PC-3 (cell line): ENCODE measurements at regions not wholly inside any gene's neighbourhood (a gene's known extent, or its start where the extent isn't known, plus 50 kb on each side); places are given as distances from the start of the nearest gene placed in this dataset.

Experiments
- ATAC-seq: fragments of 200-7000 bp; cut with Tn5 transposase; 2 replicates; pipeline ENCODE4 v1.9.1; 2020; ENCODE audit warnings: mild to moderate bottlenecking, moderate library complexity
- BruUV-seq: library from RNA; stranded (reverse); fragments of 400-500 nt; replicated peaks from 2 replicates; lab custom pipeline; 2021; lab: Mats Ljungman, UMichigan
- CTCF ChIA-PET: fragments of 300-600 bp; sonication (Branson Sonifier 250); formaldehyde crosslinking; loops from one replicate; lab custom pipeline; 2022; ENCODE audit warnings: antibody characterized with exemption; lab: Charles Lee
- POLR2A ChIA-PET: fragments of 300-600 bp; sonication (Branson Sonifier 250); formaldehyde crosslinking; loops from one replicate; lab custom pipeline; 2022; ENCODE audit warnings: antibody characterized with exemption; ENCODE audit not compliant: unreplicated experiment; lab: Charles Lee
- DNase-seq: peaks from one replicate; pipeline ENCODE4 v3.0.0-alpha.2; 2015
- H2AFZ ChIP-seq: fragments of 300-600 bp; sonication (generic); 2 replicates; pipeline ENCODE4 v1.6.0; 2016; ENCODE audit warnings: antibody characterized with exemption, low read length
- H3F3A ChIP-seq: fragments of 300-600 bp; sonication (generic); one replicate; pipeline ENCODE4 v1.6.0; 2017; ENCODE audit warnings: antibody characterized with exemption, low read length, control low read depth, mild to moderate bottlenecking; ENCODE audit not compliant: unreplicated experiment
- H3K27ac ChIP-seq: fragments of 300-600 bp; sonication (generic); 2 replicates; pipeline ENCODE4 v1.5.1; 2016; ENCODE audit warnings: mild to moderate bottlenecking, low read length
- H3K27me3 ChIP-seq: fragments of 300-600 bp; sonication (generic); 2 replicates; pipeline ENCODE4 v1.6.1; 2016; ENCODE audit warnings: low read length, mixed read lengths
- H3K36me3 ChIP-seq: fragments of 300-600 bp; sonication (generic); 2 replicates; pipeline ENCODE4 v1.6.1; 2016; ENCODE audit warnings: low read depth, mixed run types, low read length, mixed read lengths
- H3K4me1 ChIP-seq: fragments of 300-600 bp; sonication (generic); 2 replicates; pipeline ENCODE4 v1.5.1; 2016; ENCODE audit warnings: low read length; ENCODE audit not compliant: insufficient read depth
- H3K4me2 ChIP-seq: fragments of 300-600 bp; sonication (generic); 2 replicates; pipeline ENCODE4 v1.6.0; 2016; ENCODE audit warnings: low read length
- H3K4me3 ChIP-seq: fragments of 300-600 bp; sonication (generic); 2 replicates; pipeline ENCODE4 v1.5.1; 2016; ENCODE audit warnings: mild to moderate bottlenecking, low read length, mixed read lengths
- H3K79me2 ChIP-seq: fragments of 300-600 bp; sonication (generic); 2 replicates; pipeline ENCODE4 v1.6.1; 2017; ENCODE audit warnings: low read length, mixed read lengths
- H3K9ac ChIP-seq: fragments of 300-600 bp; sonication (generic); 2 replicates; pipeline ENCODE4 v1.6.0; 2016; ENCODE audit warnings: mild to moderate bottlenecking, low read length
- H3K9me2 ChIP-seq: fragments of 300-600 bp; sonication (generic); replicated peaks from 2 replicates; pipeline ENCODE4 v1.6.1; 2016; ENCODE audit warnings: mixed run types, low read length, mixed read lengths
- H3K9me3 ChIP-seq: fragments of 300-600 bp; sonication (generic); 2 replicates; pipeline ENCODE4 v1.6.1; 2016; ENCODE audit warnings: low read length, mixed read lengths
- H4K20me1 ChIP-seq: fragments of 300-600 bp; sonication (generic); 2 replicates; pipeline ENCODE4 v1.6.1; 2016; ENCODE audit warnings: low read length, mixed read lengths
- EZH2 ChIP-seq: fragments of 300-600 bp; sonication (generic); IDR thresholded peaks from one replicate; pipeline ENCODE4 v1.6.1; 2017; ENCODE audit warnings: antibody characterized with exemption, mild to moderate bottlenecking, low read length; ENCODE audit not compliant: unreplicated experiment
- EZH2phosphoT487 ChIP-seq: fragments of 300-600 bp; sonication (generic); IDR thresholded peaks from 2 replicates; pipeline ENCODE4 v1.6.1; 2018; ENCODE audit warnings: mild to moderate bottlenecking, antibody characterized with exemption, low read length, borderline replicate concordance
- intact Hi-C: fragments of 100-400 bp; cut with micrococcal nuclease; formaldehyde crosslinking; loops from 2 replicates; pipeline ENCODE4 v1.9.0; 2023
- TF ChIP-seq, protein P1 (sequence below): fragments of 300-600 bp; sonication (generic); conservative IDR thresholded peaks from 2 replicates; pipeline ENCODE4 v1.5.1; 2017; ENCODE audit warnings: antibody characterized with exemption, low read depth, mild to moderate bottlenecking, low read length

DNA sequence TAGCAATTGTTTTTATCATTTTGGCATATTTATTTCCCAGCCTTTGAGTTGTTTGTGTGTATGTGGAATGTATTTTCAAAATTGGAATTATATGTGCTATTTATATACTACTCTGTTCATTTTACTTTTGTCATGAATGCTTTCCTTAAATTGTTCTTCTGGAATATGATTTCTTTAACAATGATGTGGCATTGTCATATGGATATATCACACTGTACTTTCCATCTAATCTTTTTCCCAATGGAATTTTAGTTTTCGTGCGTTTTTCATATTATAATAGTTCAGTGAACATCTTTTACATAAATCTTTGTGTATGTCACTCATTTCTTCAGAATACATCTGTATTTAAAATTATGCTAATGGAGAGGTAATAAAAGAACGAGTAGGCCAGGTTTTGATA, 980.1 kb upstream of the WWC1 start:
- BruUV-seq, result no TSS peak
- intact Hi-C loops, result no loop called here
- H3K4me2 ChIP-seq, result no peak overlapping the region

DNA sequence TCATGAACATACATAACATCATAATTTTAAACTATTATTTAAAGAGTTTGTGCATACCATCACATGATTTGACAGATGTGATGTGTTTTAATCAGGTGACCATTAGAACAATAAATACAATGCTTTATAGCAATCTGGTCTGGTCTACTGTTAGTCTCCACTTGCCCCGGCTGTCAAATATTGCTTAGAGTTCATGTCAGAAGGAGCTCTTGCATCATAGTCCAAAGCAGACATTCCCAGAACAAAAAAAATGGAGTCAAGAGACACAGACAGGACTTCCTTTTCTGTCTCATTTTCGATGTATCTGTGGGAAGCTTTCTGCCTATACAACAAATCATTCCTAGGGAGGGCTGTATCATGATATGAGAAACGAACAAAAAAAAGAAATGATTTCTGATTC, 979.2 kb upstream of the WWC1 start:
- Histone ChIP-seq H3K27me3 (peaks cover 16% of the 10 kb centered on the region), H3K9me3 (no peaks in the 10 kb centered on the region), H3K4me3 (no peak overlapping the region), H3K4me2 (no peak overlapping the region), H3K79me2 (no peaks in the 10 kb centered on the region), H3K4me1 (no peaks in the 10 kb centered on the region), H3K27ac (no peak overlapping the region), H3K9ac (no peak overlapping the region), H3F3A (no peaks in the 10 kb centered on the region), H2AFZ (no peak overlapping the region), H3K36me3 (no peaks in the 10 kb centered on the region), H3K9me2 (no peaks in the 10 kb centered on the region), H4K20me1 (no peaks in the 10 kb centered on the region)
- ChIA-PET CTCF (no interaction called here), POLR2A (no interaction called here)
- ATAC-seq (no peak), DNase-seq (no peak)
- intact Hi-C loops, result no loop called here
- no TSS peak for BruUV-seq
- TF ChIP-seq, protein P1, sequence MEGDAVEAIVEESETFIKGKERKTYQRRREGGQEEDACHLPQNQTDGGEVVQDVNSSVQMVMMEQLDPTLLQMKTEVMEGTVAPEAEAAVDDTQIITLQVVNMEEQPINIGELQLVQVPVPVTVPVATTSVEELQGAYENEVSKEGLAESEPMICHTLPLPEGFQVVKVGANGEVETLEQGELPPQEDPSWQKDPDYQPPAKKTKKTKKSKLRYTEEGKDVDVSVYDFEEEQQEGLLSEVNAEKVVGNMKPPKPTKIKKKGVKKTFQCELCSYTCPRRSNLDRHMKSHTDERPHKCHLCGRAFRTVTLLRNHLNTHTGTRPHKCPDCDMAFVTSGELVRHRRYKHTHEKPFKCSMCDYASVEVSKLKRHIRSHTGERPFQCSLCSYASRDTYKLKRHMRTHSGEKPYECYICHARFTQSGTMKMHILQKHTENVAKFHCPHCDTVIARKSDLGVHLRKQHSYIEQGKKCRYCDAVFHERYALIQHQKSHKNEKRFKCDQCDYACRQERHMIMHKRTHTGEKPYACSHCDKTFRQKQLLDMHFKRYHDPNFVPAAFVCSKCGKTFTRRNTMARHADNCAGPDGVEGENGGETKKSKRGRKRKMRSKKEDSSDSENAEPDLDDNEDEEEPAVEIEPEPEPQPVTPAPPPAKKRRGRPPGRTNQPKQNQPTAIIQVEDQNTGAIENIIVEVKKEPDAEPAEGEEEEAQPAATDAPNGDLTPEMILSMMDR, result no peak
- TF ChIP-seq EZH2phosphoT487, result no peak
- TF ChIP-seq EZH2, result no peak

More for the DNA sequence above, 980.1 kb upstream of the WWC1 start:
- no peaks in the 10 kb centered on the region for H3K79me2 ChIP-seq
- H3K9ac ChIP-seq, result no peak overlapping the region
- H3K9me2 ChIP-seq, result no peaks in the 10 kb centered on the region
- no peak for ATAC-seq
- no peaks in the 10 kb centered on the region for H3K36me3 ChIP-seq
- DNase-seq, result no peak
- peaks cover 22% of the 10 kb centered on the region for H3K27me3 ChIP-seq
- H3K4me3 ChIP-seq, result no peak overlapping the region
- no peaks in the 10 kb centered on the region for H3F3A ChIP-seq
- ChIA-PET CTCF (no interaction called here), POLR2A (no interaction called here)
- H3K9me3 ChIP-seq, result no peaks in the 10 kb centered on the region
- H4K20me1 ChIP-seq, result no peaks in the 10 kb centered on the region
- H3K4me1 ChIP-seq, result no peaks in the 10 kb centered on the region
- TF ChIP-seq EZH2 (no peak), EZH2phosphoT487 (no peak)
- TF ChIP-seq, protein P1, result no peak
- H2AFZ ChIP-seq, result no peak overlapping the region
- H3K27ac ChIP-seq, result no peak overlapping the region

DNA sequence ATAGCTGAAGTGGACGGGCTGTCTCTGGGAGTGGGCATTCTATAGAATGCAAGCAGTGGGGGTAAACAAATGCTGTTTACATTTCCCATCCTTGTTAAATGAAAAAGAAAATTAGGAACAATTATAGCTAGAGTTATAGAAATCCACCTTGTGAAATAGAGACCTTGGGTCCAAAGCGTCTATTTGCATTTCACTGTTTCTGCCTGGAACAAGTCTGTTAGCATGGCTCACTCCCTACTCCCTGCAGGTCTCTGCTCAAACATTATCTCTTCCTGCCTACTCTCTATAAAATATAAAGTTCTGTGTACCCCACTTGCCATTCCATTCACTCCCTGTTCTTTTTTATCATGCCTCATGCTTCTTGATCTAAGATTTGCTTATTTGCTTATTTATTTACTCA, 975.7 kb upstream of the WWC1 start:
- Histone ChIP-seq H3K9me2 (no peaks in the 10 kb centered on the region), H3K4me2 (no peak overlapping the region), H3K27me3 (no peaks in the 10 kb centered on the region), H2AFZ (no peak overlapping the region), H3K36me3 (no peaks in the 10 kb centered on the region), H3K4me1 (no peaks in the 10 kb centered on the region), H3K27ac (no peak overlapping the region), H4K20me1 (no peaks in the 10 kb centered on the region), H3K79me2 (no peaks in the 10 kb centered on the region), H3K9me3 (no peaks in the 10 kb centered on the region), H3K4me3 (no peak overlapping the region), H3K9ac (no peak overlapping the region), H3F3A (no peaks in the 10 kb centered on the region)
- ChIA-PET POLR2A (no interaction called here), CTCF (no interaction called here)
- intact Hi-C loops, result no loop called here
- ATAC-seq (no peak), DNase-seq (no peak)
- TF ChIP-seq EZH2, result no peak
- TF ChIP-seq, protein P1, result no peak
- no peak for TF ChIP-seq EZH2phosphoT487
- no TSS peak for BruUV-seq
